GM12873 (cell line): ENCODE measurements at regions not wholly inside any gene's neighbourhood (a gene's known extent, or its start where the extent isn't known, plus 50 kb on each side); places are given as distances from the start of the nearest gene placed in this dataset.

ENCODE experiments used
- TF ChIP-seq, protein P1 (sequence below): IDR thresholded peaks from 2 replicates; pipeline ENCODE4 v1.5.1; 2012; ENCODE audit warnings: low read depth, mild to moderate bottlenecking, moderate library complexity, low read length, control low read depth; ENCODE audit not compliant: insufficient read depth; ENCODE audit errors: missing control alignments

GRCh38 chr15:95837341-95838004, 493.0 kb upstream of the NR2F2 start:
- TF ChIP-seq, protein P1, sequence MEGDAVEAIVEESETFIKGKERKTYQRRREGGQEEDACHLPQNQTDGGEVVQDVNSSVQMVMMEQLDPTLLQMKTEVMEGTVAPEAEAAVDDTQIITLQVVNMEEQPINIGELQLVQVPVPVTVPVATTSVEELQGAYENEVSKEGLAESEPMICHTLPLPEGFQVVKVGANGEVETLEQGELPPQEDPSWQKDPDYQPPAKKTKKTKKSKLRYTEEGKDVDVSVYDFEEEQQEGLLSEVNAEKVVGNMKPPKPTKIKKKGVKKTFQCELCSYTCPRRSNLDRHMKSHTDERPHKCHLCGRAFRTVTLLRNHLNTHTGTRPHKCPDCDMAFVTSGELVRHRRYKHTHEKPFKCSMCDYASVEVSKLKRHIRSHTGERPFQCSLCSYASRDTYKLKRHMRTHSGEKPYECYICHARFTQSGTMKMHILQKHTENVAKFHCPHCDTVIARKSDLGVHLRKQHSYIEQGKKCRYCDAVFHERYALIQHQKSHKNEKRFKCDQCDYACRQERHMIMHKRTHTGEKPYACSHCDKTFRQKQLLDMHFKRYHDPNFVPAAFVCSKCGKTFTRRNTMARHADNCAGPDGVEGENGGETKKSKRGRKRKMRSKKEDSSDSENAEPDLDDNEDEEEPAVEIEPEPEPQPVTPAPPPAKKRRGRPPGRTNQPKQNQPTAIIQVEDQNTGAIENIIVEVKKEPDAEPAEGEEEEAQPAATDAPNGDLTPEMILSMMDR, result no peak

DNA sequence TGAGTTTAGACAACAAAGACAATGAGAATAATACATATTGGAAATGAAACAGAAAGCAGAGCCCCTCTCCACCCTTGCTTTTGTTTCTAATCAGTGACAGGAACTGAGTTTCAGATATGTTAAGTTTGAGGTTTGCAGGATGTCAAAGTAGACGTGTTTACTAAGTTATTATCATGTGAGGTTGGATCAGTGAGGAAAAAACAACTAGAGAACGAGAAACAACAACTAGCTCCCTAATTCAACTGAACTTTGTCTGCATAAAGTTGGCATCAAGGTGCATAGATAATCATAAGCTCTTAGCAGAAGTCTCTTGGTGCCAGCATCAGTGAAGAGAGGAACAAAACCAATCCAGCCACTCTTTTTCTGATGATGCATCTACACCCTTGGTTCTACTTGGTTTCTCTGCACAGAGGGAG, 491.1 kb upstream of the NR2F2 start:
- TF ChIP-seq, protein P1, result no peak

- TF ChIP-seq, protein P1, result no peak
Measured at GRCh38 chr15:95840004-95840403, 490.5 kb upstream of the NR2F2 start.

GRCh38 chr15:95840855-95841254, 489.6 kb upstream of the NR2F2 start:
- TF ChIP-seq, protein P1, result no peak

DNA sequence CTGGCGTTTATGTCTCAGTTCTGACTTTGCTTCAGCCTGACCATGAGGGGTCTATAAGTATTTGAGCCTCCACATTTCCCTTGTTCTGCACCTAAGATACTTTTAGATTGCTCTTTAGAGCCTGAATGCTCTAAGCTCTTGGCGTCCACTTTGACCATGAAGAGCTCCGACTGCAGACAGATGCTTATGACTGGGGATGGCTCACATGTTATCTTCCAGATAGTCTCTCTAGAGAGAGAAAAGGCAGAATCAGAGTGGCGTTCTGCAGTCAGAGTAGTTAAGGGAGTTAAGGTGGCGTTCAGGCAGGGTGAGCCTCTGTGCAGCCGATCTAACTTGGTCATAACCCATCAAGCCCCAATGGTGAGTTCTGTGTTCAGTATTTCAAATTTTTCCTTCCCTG, 487.9 kb upstream of the NR2F2 start:
- TF ChIP-seq, protein P1, result no peak

- TF ChIP-seq, protein P1, result no peak
Measured at GRCh38 chr15:95843241-95843910, 487.1 kb upstream of the NR2F2 start.

DNA sequence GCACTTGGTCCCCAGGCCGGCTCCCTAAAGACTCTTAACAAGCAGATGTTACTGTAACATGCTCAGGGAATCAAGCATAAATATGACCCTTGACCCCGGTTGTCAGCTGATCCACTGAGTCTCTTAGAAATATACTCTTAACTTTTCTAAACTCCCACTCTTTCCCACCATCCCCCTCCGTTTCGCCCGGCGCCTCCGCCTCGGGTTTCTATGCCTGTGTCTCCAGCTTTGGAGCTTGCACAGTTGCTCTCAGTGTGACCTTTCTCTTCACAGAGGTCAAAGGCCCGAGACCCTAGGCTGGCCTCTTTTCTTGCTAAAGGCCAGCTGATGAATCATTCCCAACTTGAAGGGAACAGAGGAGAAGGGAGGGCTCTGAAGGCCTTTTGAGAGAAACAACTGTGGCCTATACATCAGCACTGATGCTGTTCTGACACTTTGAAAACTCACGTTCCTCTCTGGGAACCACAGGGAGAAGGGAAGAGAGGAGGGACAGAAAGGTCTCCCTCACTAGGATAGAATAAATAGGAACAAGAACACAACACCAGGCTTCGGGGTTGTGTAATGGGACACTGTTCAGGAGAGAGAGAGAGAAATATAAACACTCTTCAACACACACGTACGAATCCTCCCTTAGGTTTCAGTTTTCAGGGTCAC, 484.5 kb upstream of the NR2F2 start:
- TF ChIP-seq, protein P1, result no peak
